ENCODE measurements at regions not wholly inside any gene's neighbourhood (a gene's known extent, or its start where the extent isn't known, plus 50 kb on each side); places are given as distances from the start of the nearest gene placed in this dataset.
"Not testable (repeated sequence)": the region's sequence is repeated elsewhere in the genome, so short reads cannot be mapped to it uniquely, and the experiment has no call there.

- H2AFZ ChIP-seq (ENCODE audit: low read depth, low read length); H3K27me3 ChIP-seq (ENCODE audit: insufficient read depth, low read length): not testable (repeated sequence)
Measured at GRCh38 chr3:87433445-87433844, 157.1 kb upstream of the POU1F1 start.

GRCh38 chr3:87426918-87427317 is 150.5 kb upstream of the POU1F1 start:
- Histone ChIP-seq H3K4me3 (ENCODE audit: low read length) (no peak overlapping the region), H3K27me3 (ENCODE audit: insufficient read depth, low read length) (no peaks in the 10 kb centered on the region), H3K4me1 (ENCODE audit: insufficient read depth, low read length) (no peaks in the 10 kb centered on the region), H3K9me3 (ENCODE audit: low read length) (no peaks in the 10 kb centered on the region), H2AFZ (ENCODE audit: low read depth, low read length) (no peak overlapping the region), H3K36me3 (ENCODE audit: insufficient read depth, low read length) (no peaks in the 10 kb centered on the region)

More at GRCh38 chr3:87433445-87433844, 157.1 kb upstream of the POU1F1 start:
- not testable (repeated sequence) for H3K9me3 ChIP-seq (ENCODE audit: low read length); H3K36me3 ChIP-seq (ENCODE audit: insufficient read depth, low read length); H3K4me1 ChIP-seq (ENCODE audit: insufficient read depth, low read length); H3K4me3 ChIP-seq (ENCODE audit: low read length)

GRCh38 chr3:87425056-87425455 is 148.7 kb upstream of the POU1F1 start:
- no peak overlapping the region for H3K4me3 ChIP-seq (ENCODE audit: low read length)
- H3K9me3 ChIP-seq (ENCODE audit: low read length) = no peaks in the 10 kb centered on the region
- no peaks in the 10 kb centered on the region for H3K4me1 ChIP-seq (ENCODE audit: insufficient read depth, low read length)
- H2AFZ ChIP-seq (ENCODE audit: low read depth, low read length) = no peak overlapping the region
- H3K27me3 ChIP-seq (ENCODE audit: insufficient read depth, low read length) = no peaks in the 10 kb centered on the region
- no peaks in the 10 kb centered on the region for H3K36me3 ChIP-seq (ENCODE audit: insufficient read depth, low read length)

- Histone ChIP-seq H3K27me3 (ENCODE audit: insufficient read depth, low read length) (no peaks in the 10 kb centered on the region), H2AFZ (ENCODE audit: low read depth, low read length) (no peak overlapping the region), H3K9me3 (ENCODE audit: low read length) (no peaks in the 10 kb centered on the region), H3K36me3 (ENCODE audit: insufficient read depth, low read length) (no peaks in the 10 kb centered on the region), H3K4me3 (ENCODE audit: low read length) (no peak overlapping the region), H3K4me1 (ENCODE audit: insufficient read depth, low read length) (no peaks in the 10 kb centered on the region)
Measured at GRCh38 chr3:87423336-87423735, 147.0 kb upstream of the POU1F1 start.

GRCh38 chr3:87422333-87422732 is 145.9 kb upstream of the POU1F1 start:
- no peaks in the 10 kb centered on the region for H3K27me3 ChIP-seq (ENCODE audit: insufficient read depth, low read length)
- H3K4me1 ChIP-seq (ENCODE audit: insufficient read depth, low read length) = no peaks in the 10 kb centered on the region
- no peaks in the 10 kb centered on the region for H3K9me3 ChIP-seq (ENCODE audit: low read length)

GRCh38 chr3:87420171-87420570 is 143.8 kb upstream of the POU1F1 start:
- Histone ChIP-seq H2AFZ (ENCODE audit: low read depth, low read length) (no peak overlapping the region), H3K27me3 (ENCODE audit: insufficient read depth, low read length) (no peaks in the 10 kb centered on the region), H3K4me3 (ENCODE audit: low read length) (no peak overlapping the region), H3K4me1 (ENCODE audit: insufficient read depth, low read length) (no peaks in the 10 kb centered on the region), H3K9me3 (ENCODE audit: low read length) (no peaks in the 10 kb centered on the region), H3K36me3 (ENCODE audit: insufficient read depth, low read length) (no peaks in the 10 kb centered on the region)

More at GRCh38 chr3:87422333-87422732, 145.9 kb upstream of the POU1F1 start:
- Histone ChIP-seq H2AFZ (ENCODE audit: low read depth, low read length) (no peak overlapping the region), H3K4me3 (ENCODE audit: low read length) (no peak overlapping the region), H3K36me3 (ENCODE audit: insufficient read depth, low read length) (no peaks in the 10 kb centered on the region)

- no peaks in the 10 kb centered on the region for H3K36me3 ChIP-seq (ENCODE audit: insufficient read depth, low read length)
- H3K9me3 ChIP-seq (ENCODE audit: low read length) = no peaks in the 10 kb centered on the region
- H3K4me1 ChIP-seq (ENCODE audit: insufficient read depth, low read length) = no peaks in the 10 kb centered on the region
- no peaks in the 10 kb centered on the region for H3K27me3 ChIP-seq (ENCODE audit: insufficient read depth, low read length)
- H3K4me3 ChIP-seq (ENCODE audit: low read length) = no peak overlapping the region
- H2AFZ ChIP-seq (ENCODE audit: low read depth, low read length) = no peak overlapping the region
Measured at GRCh38 chr3:87414271-87414670, 137.9 kb upstream of the POU1F1 start.

- no peaks in the 10 kb centered on the region for H3K4me1 ChIP-seq (ENCODE audit: insufficient read depth, low read length)
- no peaks in the 10 kb centered on the region for H3K36me3 ChIP-seq (ENCODE audit: insufficient read depth, low read length)
- H3K4me3 ChIP-seq (ENCODE audit: low read length) = no peak overlapping the region
- no peaks in the 10 kb centered on the region for H3K9me3 ChIP-seq (ENCODE audit: low read length)
- no peak overlapping the region for H2AFZ ChIP-seq (ENCODE audit: low read depth, low read length)
- no peaks in the 10 kb centered on the region for H3K27me3 ChIP-seq (ENCODE audit: insufficient read depth, low read length)
Measured at GRCh38 chr3:87413814-87414213, 137.4 kb upstream of the POU1F1 start.

- Histone ChIP-seq H3K9me3 (ENCODE audit: low read length) (no peaks in the 10 kb centered on the region), H2AFZ (ENCODE audit: low read depth, low read length) (no peak overlapping the region), H3K4me1 (ENCODE audit: insufficient read depth, low read length) (no peaks in the 10 kb centered on the region), H3K36me3 (ENCODE audit: insufficient read depth, low read length) (no peaks in the 10 kb centered on the region), H3K4me3 (ENCODE audit: low read length) (no peak overlapping the region), H3K27me3 (ENCODE audit: insufficient read depth, low read length) (no peaks in the 10 kb centered on the region)
Measured at GRCh38 chr3:87410110-87410509, 133.7 kb upstream of the POU1F1 start.

GRCh38 chr3:87398168-87398801 is 121.9 kb upstream of the POU1F1 start:
- H3K36me3 ChIP-seq (ENCODE audit: insufficient read depth, low read length) = no peaks in the 10 kb centered on the region
- no peak overlapping the region for H3K4me3 ChIP-seq (ENCODE audit: low read length)
- H3K9me3 ChIP-seq (ENCODE audit: low read length) = no peaks in the 10 kb centered on the region

GRCh38 chr3:87397211-87397610 is 120.8 kb upstream of the POU1F1 start:
- H3K4me1 ChIP-seq (ENCODE audit: insufficient read depth, low read length) = no peaks in the 10 kb centered on the region
- no peaks in the 10 kb centered on the region for H3K9me3 ChIP-seq (ENCODE audit: low read length)
- no peak overlapping the region for H3K4me3 ChIP-seq (ENCODE audit: low read length)
- no peak overlapping the region for H2AFZ ChIP-seq (ENCODE audit: low read depth, low read length)
- H3K27me3 ChIP-seq (ENCODE audit: insufficient read depth, low read length) = no peaks in the 10 kb centered on the region
- no peaks in the 10 kb centered on the region for H3K36me3 ChIP-seq (ENCODE audit: insufficient read depth, low read length)

More at GRCh38 chr3:87398168-87398801, 121.9 kb upstream of the POU1F1 start:
- H3K27me3 ChIP-seq (ENCODE audit: insufficient read depth, low read length) = no peaks in the 10 kb centered on the region
- H3K4me1 ChIP-seq (ENCODE audit: insufficient read depth, low read length) = no peaks in the 10 kb centered on the region
- no peak overlapping the region for H2AFZ ChIP-seq (ENCODE audit: low read depth, low read length)

- no peak overlapping the region for H3K4me3 ChIP-seq (ENCODE audit: low read length)
- H3K36me3 ChIP-seq (ENCODE audit: insufficient read depth, low read length) = no peaks in the 10 kb centered on the region
- H3K27me3 ChIP-seq (ENCODE audit: insufficient read depth, low read length) = no peaks in the 10 kb centered on the region
- no peak overlapping the region for H2AFZ ChIP-seq (ENCODE audit: low read depth, low read length)
- no peaks in the 10 kb centered on the region for H3K9me3 ChIP-seq (ENCODE audit: low read length)
- no peaks in the 10 kb centered on the region for H3K4me1 ChIP-seq (ENCODE audit: insufficient read depth, low read length)
Measured at GRCh38 chr3:87390821-87391220, 114.4 kb upstream of the POU1F1 start.

- H3K4me1 ChIP-seq (ENCODE audit: insufficient read depth, low read length) = no peaks in the 10 kb centered on the region
- no peaks in the 10 kb centered on the region for H3K9me3 ChIP-seq (ENCODE audit: low read length)
- H3K27me3 ChIP-seq (ENCODE audit: insufficient read depth, low read length) = no peaks in the 10 kb centered on the region
- no peaks in the 10 kb centered on the region for H3K36me3 ChIP-seq (ENCODE audit: insufficient read depth, low read length)
- H3K4me3 ChIP-seq (ENCODE audit: low read length) = no peak overlapping the region
- no peak overlapping the region for H2AFZ ChIP-seq (ENCODE audit: low read depth, low read length)
Measured at GRCh38 chr3:87390353-87390752, 114.0 kb upstream of the POU1F1 start.

- Histone ChIP-seq H3K4me1 (ENCODE audit: insufficient read depth, low read length) (no peaks in the 10 kb centered on the region), H2AFZ (ENCODE audit: low read depth, low read length) (no peak overlapping the region), H3K27me3 (ENCODE audit: insufficient read depth, low read length) (no peaks in the 10 kb centered on the region), H3K4me3 (ENCODE audit: low read length) (no peak overlapping the region), H3K9me3 (ENCODE audit: low read length) (no peaks in the 10 kb centered on the region), H3K36me3 (ENCODE audit: insufficient read depth, low read length) (no peaks in the 10 kb centered on the region)
Measured at GRCh38 chr3:87375231-87375682, 98.9 kb upstream of the POU1F1 start.

All from neuron (in vitro differentiated cells).